Parathyroid adenoma (tissue), 2 donors: ENCODE measurements at regions not wholly inside any gene's neighbourhood (a gene's known extent, or its start where the extent isn't known, plus 50 kb on each side); places are given as distances from the start of the nearest gene placed in this dataset.

Source experiments
- H2AFZ ChIP-seq: fragments of 300-600 bp; sonication (generic); one replicate; pipeline ENCODE4 v1.7.0; 2017; ENCODE audit warnings: antibody characterized with exemption, mild to moderate bottlenecking
- H3K27ac ChIP-seq: fragments of 300-600 bp; sonication (generic); one replicate; pipeline ENCODE4 v1.7.0; 2017
- H3K27me3 ChIP-seq: fragments of 300-600 bp; sonication (generic); one replicate; pipeline ENCODE4 v1.7.0; 2017; ENCODE audit warnings: low read length; ENCODE audit not compliant: control insufficient read depth, insufficient read depth
- H3K36me3 ChIP-seq: fragments of 300-600 bp; sonication (generic); one replicate; pipeline ENCODE4 v1.7.0; 2017; ENCODE audit warnings: low read length; ENCODE audit not compliant: control insufficient read depth, insufficient read depth
- H3K4me1 ChIP-seq: fragments of 300-600 bp; sonication (generic); one replicate; pipeline ENCODE4 v1.7.0; 2017; ENCODE audit warnings: control low read depth
- H3K4me2 ChIP-seq: fragments of 300-600 bp; sonication (generic); one replicate; pipeline ENCODE4 v1.7.0; 2017; ENCODE audit warnings: low read length
- H3K4me3 ChIP-seq: fragments of 300-600 bp; sonication (generic); one replicate; pipeline ENCODE4 v1.7.0; 2017; ENCODE audit warnings: low read depth, low read length
- H3K79me2 ChIP-seq: fragments of 300-600 bp; sonication (generic); one replicate; pipeline ENCODE4 v1.7.0; 2017; ENCODE audit warnings: control low read depth
- H3K9ac ChIP-seq: fragments of 300-600 bp; sonication (generic); one replicate; pipeline ENCODE4 v1.7.0; 2017; ENCODE audit warnings: mild to moderate bottlenecking
- H3K9me3 ChIP-seq: fragments of 300-600 bp; sonication (generic); one replicate; pipeline ENCODE4 v1.7.0; 2017; ENCODE audit warnings: low read length; ENCODE audit not compliant: control insufficient read depth
- TF ChIP-seq, protein P1 (sequence below): fragments of 300-600 bp; sonication (generic); IDR thresholded peaks from one replicate; pipeline ENCODE4 v1.7.0; 2017; ENCODE audit warnings: antibody characterized with exemption, mild to moderate bottlenecking
- donor health status: primary hyperparathyroidism.

DNA sequence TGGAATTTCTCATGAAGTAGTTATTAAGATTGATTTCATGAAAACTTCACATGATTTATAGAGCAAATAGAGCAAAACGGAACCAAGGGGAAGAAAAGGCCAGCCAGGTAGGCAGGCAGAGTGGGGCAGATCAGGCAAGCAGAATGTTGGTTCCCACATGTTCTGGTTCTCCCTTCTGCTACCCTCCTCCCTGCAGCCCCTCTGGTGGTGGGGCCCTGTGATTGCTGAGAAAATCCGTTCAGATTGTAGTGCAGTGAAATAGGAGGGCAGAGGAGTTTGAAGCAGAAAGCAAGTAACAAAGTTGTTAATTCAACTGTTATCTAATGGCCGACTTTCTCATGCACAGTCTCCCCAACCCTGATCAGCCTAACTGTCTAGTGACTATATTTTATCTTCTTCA lies 185.3 kb downstream of the MID1IP1 start:
- H3K4me1 ChIP-seq = no peaks in the 10 kb centered on the region
- H3K36me3 ChIP-seq = no peaks in the 10 kb centered on the region
- no peak overlapping the region for H3K4me2 ChIP-seq
- no peak overlapping the region for H3K9ac ChIP-seq
- H3K79me2 ChIP-seq = no peaks in the 10 kb centered on the region
- no peaks in the 10 kb centered on the region for H3K9me3 ChIP-seq
- no peak overlapping the region for H2AFZ ChIP-seq
- TF ChIP-seq, protein P1, sequence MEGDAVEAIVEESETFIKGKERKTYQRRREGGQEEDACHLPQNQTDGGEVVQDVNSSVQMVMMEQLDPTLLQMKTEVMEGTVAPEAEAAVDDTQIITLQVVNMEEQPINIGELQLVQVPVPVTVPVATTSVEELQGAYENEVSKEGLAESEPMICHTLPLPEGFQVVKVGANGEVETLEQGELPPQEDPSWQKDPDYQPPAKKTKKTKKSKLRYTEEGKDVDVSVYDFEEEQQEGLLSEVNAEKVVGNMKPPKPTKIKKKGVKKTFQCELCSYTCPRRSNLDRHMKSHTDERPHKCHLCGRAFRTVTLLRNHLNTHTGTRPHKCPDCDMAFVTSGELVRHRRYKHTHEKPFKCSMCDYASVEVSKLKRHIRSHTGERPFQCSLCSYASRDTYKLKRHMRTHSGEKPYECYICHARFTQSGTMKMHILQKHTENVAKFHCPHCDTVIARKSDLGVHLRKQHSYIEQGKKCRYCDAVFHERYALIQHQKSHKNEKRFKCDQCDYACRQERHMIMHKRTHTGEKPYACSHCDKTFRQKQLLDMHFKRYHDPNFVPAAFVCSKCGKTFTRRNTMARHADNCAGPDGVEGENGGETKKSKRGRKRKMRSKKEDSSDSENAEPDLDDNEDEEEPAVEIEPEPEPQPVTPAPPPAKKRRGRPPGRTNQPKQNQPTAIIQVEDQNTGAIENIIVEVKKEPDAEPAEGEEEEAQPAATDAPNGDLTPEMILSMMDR = no peak
- H3K27ac ChIP-seq = no peak overlapping the region
- H3K27me3 ChIP-seq = no peaks in the 10 kb centered on the region
- no peak overlapping the region for H3K4me3 ChIP-seq

GRCh38 chrX:38987198-38987651 lies 186.0 kb downstream of the MID1IP1 start:
- no peak overlapping the region for H3K4me2 ChIP-seq
- TF ChIP-seq, protein P1 = no peak
- H3K4me3 ChIP-seq = no peak overlapping the region
- H3K27me3 ChIP-seq = no peaks in the 10 kb centered on the region
- no peaks in the 10 kb centered on the region for H3K9me3 ChIP-seq
- no peaks in the 10 kb centered on the region for H3K36me3 ChIP-seq
- H3K4me1 ChIP-seq = no peaks in the 10 kb centered on the region
- H3K79me2 ChIP-seq = no peaks in the 10 kb centered on the region
- H3K27ac ChIP-seq = no peak overlapping the region
- H2AFZ ChIP-seq = no peak overlapping the region
- no peak overlapping the region for H3K9ac ChIP-seq

DNA sequence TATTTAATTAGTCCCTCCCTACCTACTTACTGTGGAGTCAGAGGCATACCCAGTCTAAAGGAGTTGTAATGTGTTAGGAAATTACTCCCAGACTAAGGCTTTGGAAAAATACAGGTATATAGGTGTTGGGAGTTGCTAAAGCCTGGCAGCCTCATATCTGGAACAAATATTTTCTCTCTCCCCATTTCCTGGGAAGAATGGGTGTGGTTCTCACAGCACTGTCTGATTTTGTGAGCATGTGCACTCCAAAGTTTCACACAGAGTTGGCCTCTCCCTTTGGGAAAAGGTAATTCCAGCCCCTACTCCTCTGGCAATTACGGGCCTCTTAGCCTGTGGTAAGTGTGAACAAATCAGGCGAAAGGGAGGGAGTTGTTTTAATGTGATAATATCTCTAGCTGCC lies 187.0 kb downstream of the MID1IP1 start:
- no peak overlapping the region for H3K4me3 ChIP-seq
- H2AFZ ChIP-seq = no peak overlapping the region
- no peak overlapping the region for H3K27ac ChIP-seq
- H3K27me3 ChIP-seq = no peaks in the 10 kb centered on the region
- H3K79me2 ChIP-seq = no peaks in the 10 kb centered on the region
- no peaks in the 10 kb centered on the region for H3K4me1 ChIP-seq
- H3K4me2 ChIP-seq = no peak overlapping the region
- TF ChIP-seq, protein P1 = no peak
- H3K9ac ChIP-seq = no peak overlapping the region
- no peaks in the 10 kb centered on the region for H3K9me3 ChIP-seq
- H3K36me3 ChIP-seq = no peaks in the 10 kb centered on the region

DNA sequence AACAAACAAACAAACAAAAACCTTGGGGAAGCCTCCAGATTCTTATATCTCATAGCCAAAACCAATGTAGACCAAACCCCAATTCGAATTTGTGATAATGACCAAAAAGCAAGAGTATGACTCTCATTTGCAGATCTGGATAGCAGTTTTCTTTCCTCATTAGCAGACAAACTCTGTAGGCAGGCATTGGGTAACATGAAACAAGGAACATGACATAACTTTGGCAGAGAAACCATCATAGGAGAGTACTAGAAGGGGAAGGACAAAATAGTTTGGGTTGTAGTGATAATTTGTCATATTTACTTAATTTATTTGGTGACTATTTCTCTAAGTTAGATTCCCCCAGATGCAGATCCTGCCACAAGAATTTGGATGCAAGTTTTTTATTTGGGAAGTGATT lies 187.8 kb downstream of the MID1IP1 start:
- Histone ChIP-seq H3K27me3 (no peaks in the 10 kb centered on the region), H3K4me3 (no peak overlapping the region), H3K27ac (no peak overlapping the region), H3K9ac (no peak overlapping the region), H3K4me2 (no peak overlapping the region), H3K4me1 (no peaks in the 10 kb centered on the region), H3K79me2 (no peaks in the 10 kb centered on the region), H3K9me3 (no peaks in the 10 kb centered on the region), H3K36me3 (no peaks in the 10 kb centered on the region), H2AFZ (no peak overlapping the region)
- TF ChIP-seq, protein P1 = no peak

DNA sequence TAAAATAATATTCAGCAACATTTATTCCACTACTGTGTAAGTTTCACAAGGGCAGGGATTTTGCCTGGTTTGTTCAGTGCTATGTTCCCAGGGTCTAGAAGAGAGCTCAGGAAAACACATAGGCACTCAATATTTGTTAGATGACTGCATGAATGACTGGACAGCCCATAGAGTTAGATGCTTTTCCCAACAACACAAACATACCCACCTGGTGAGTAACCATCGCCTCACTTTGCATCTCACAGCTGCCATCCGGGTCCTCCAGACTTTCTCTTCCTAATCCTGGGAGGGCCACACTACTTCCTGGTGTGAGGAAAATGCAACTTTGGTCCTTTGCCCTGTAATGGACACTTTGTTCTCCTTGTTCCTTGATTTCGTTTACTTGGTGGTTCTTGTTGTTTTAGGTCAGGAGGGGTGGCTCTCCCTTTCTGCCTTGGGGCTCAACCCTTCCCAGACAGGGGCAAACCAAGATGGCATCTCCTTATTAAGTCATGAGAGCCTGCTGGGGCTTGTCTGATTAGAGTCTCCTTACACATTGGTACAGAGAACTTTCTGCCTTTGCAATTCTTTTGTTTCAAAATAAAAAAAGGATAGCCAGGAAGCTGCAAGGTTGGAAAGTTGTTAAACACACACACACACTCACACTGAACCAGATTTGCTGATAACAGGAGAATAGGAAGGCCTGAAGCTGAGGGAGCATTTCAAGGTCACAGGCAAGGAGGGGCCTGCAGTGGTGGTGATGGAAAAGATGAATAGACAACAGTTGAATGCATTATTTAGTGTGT lies 190.6 kb downstream of the MID1IP1 start:
- no peaks in the 10 kb centered on the region for H3K79me2 ChIP-seq
- TF ChIP-seq, protein P1 = no peak
- H3K27me3 ChIP-seq = no peaks in the 10 kb centered on the region
- H3K36me3 ChIP-seq = no peaks in the 10 kb centered on the region
- no peaks in the 10 kb centered on the region for H3K9me3 ChIP-seq
- H3K4me1 ChIP-seq = no peaks in the 10 kb centered on the region
- no peak overlapping the region for H2AFZ ChIP-seq
- H3K4me3 ChIP-seq = no peak overlapping the region
- no peak overlapping the region for H3K9ac ChIP-seq
- H3K4me2 ChIP-seq = no peak overlapping the region
- no peak overlapping the region for H3K27ac ChIP-seq
